Upper lobe of left lung (tissue), 6 donors: ENCODE measurements at regions not wholly inside any gene's neighbourhood (a gene's known extent, or its start where the extent isn't known, plus 50 kb on each side); places are given as distances from the start of the nearest gene placed in this dataset.

Experiments
- ATAC-seq, 2 donors: fragments of 200-7000 bp; cut with Tn5 transposase; one replicate each; pipeline ENCODE4 v1.9.1; 2022; ENCODE audit warnings: mild to moderate bottlenecking in 2 of 2, moderate library complexity in 2 of 2; ENCODE audit not compliant: low FRiP score in 2 of 2
- DNase-seq, 2 donors: peaks; one replicate each; pipeline ENCODE4 v3.0.0-alpha.2; 2019 to 2020
- H3K27ac ChIP-seq, 4 donors: fragments of 200-600 bp; sonication (generic); one replicate each; pipeline ENCODE4 v1.5.1; 2016 to 2019
- H3K27me3 ChIP-seq, 4 donors: fragments of 200-600 bp; sonication (generic); one replicate each; pipeline ENCODE4 v1.5.1; 2017 to 2019
- H3K36me3 ChIP-seq, 4 donors: fragments of 200-600 bp; sonication (generic); one replicate each; pipeline ENCODE4 v1.5.1; 2016 to 2019
- H3K4me1 ChIP-seq, 4 donors: fragments of 200-600 bp; sonication (generic); one replicate each; pipeline ENCODE4 v1.5.1; 2018 to 2019
- H3K4me3 ChIP-seq, 4 donors: fragments of 200-600 bp; sonication (generic); one replicate each; pipeline ENCODE4 v1.5.1; 2017 to 2019; ENCODE audit warnings: mild to moderate bottlenecking in 2 of 4, moderate library complexity in 1 of 4
- H3K9me3 ChIP-seq, 4 donors: fragments of 200-600 bp; sonication (generic); one replicate each; pipeline ENCODE4 v1.5.1; 2018 to 2019
- EP300 ChIP-seq, 4 donors: sonication (generic); formaldehyde crosslinking; IDR thresholded peaks; one replicate each; pipeline ENCODE4 v1.5.1; 2017; ENCODE audit warnings: antibody characterized with exemption in 4 of 4, control low read depth in 2 of 4
- POLR2A ChIP-seq, 4 donors: fragments of 450-650 bp; IDR thresholded peaks; one replicate each; pipeline ENCODE4 v1.5.1; 2016 to 2017; ENCODE audit warnings: antibody characterized with exemption in 4 of 4, mild to moderate bottlenecking in 2 of 4
- POLR2AphosphoS5 ChIP-seq, 2 donors: sonication (generic); formaldehyde crosslinking; IDR thresholded peaks; one replicate each; pipeline ENCODE4 v1.5.1; 2017; ENCODE audit warnings: antibody characterized with exemption in 2 of 2
- WGBS, 2 donors: methylation state at CpG; one replicate each; pipeline ENCODE4 v1.1.5; 2017 to 2018; 5-methylcytosine and 5-hydroxymethylcytosine counted together
- TF ChIP-seq, protein P1 (sequence below), 6 experiments: fragments of 450-650 bp in 4 of 6; fragments of 200-600 bp in 2 of 6; sonication (generic) in 2 of 6; IDR thresholded peaks; one replicate each; pipeline ENCODE4 v1.5.1; 2016 to 2019; ENCODE audit warnings: antibody characterized with exemption in 6 of 6
- donor health status: DM: no; HTN: no; CAD: no; lungs with moderate emphysema.
- donor health status: DM: no; HTN: yes; CAD: no; lungs with severe emphysema.

- 100% methylated on average over 2 of the region's 2 CpGs; no CpG with 5 or more reads in 1 of the 2 donors for WGBS, 2 donors
- H3K36me3 ChIP-seq = no peaks in the 10 kb centered on the region
- no peak overlapping the region for H3K27ac ChIP-seq
- DNase-seq (no peak), ATAC-seq (no peak)
- H3K4me1 ChIP-seq = no peaks in the 10 kb centered on the region
- H3K27me3 ChIP-seq = no peaks in the 10 kb centered on the region
- no peaks in the 10 kb centered on the region for H3K9me3 ChIP-seq
- no peak overlapping the region for H3K4me3 ChIP-seq
- TF ChIP-seq, protein P1, sequence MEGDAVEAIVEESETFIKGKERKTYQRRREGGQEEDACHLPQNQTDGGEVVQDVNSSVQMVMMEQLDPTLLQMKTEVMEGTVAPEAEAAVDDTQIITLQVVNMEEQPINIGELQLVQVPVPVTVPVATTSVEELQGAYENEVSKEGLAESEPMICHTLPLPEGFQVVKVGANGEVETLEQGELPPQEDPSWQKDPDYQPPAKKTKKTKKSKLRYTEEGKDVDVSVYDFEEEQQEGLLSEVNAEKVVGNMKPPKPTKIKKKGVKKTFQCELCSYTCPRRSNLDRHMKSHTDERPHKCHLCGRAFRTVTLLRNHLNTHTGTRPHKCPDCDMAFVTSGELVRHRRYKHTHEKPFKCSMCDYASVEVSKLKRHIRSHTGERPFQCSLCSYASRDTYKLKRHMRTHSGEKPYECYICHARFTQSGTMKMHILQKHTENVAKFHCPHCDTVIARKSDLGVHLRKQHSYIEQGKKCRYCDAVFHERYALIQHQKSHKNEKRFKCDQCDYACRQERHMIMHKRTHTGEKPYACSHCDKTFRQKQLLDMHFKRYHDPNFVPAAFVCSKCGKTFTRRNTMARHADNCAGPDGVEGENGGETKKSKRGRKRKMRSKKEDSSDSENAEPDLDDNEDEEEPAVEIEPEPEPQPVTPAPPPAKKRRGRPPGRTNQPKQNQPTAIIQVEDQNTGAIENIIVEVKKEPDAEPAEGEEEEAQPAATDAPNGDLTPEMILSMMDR (IDR thresholded peaks at IDR 0.05) = no peak
- TF ChIP-seq EP300 (IDR thresholded peaks at IDR 0.05) (no peak), POLR2AphosphoS5 (IDR thresholded peaks at IDR 0.05) (no peak), POLR2A (IDR thresholded peaks at IDR 0.05) (no peak)
These were observed 160.1 kb upstream of the CSF3R start for GRCh38 chr1:36642802-36643201.

GRCh38 chr1:36641776-36642175 is 159.1 kb upstream of the CSF3R start:
- Histone ChIP-seq H3K4me3 (no peak overlapping the region), H3K4me1 (no peaks in the 10 kb centered on the region), H3K9me3 (no peaks in the 10 kb centered on the region), H3K27me3 (no peaks in the 10 kb centered on the region), H3K27ac (no peak overlapping the region), H3K36me3 (no peaks in the 10 kb centered on the region)
- no peak for TF ChIP-seq POLR2AphosphoS5 (IDR thresholded peaks at IDR 0.05)
- DNase-seq (no peak), ATAC-seq (no peak)
- 88 to 100% methylated on average over 1 of the region's 1 CpG for WGBS, 2 donors

DNA sequence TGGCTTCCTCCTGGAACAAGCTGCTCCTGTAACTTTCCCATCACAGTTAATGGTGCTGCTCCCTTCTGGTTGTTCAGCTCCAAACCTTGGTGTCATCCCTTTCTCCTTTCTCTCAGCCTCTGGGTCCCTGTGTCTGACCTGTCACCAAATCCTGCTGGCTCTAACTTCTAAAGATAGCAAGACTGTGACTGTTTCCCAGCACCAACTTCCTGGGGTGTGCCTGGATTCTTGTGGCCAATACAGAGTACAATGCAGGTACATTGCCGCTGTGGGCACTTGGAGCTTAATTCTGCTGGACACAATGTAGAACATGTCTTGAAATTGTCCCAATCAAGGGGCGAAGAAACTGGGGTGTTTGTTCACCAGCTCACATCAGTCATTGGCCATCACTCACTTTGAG is 156.7 kb upstream of the CSF3R start:
- Histone ChIP-seq H3K4me1 (no peaks in the 10 kb centered on the region), H3K27ac (no peak overlapping the region), H3K27me3 (no peaks in the 10 kb centered on the region), H3K36me3 (no peaks in the 10 kb centered on the region), H3K4me3 (no peak overlapping the region), H3K9me3 (no peaks in the 10 kb centered on the region)
- WGBS, 2 donors = 76 to 100% methylated on average over 1 to 2 of the region's 2 CpGs
- no peak for ATAC-seq
- DNase-seq = no peak
- no peak for TF ChIP-seq POLR2A (IDR thresholded peaks at IDR 0.05)
- TF ChIP-seq POLR2AphosphoS5 (IDR thresholded peaks at IDR 0.05) = no peak
- TF ChIP-seq, protein P1 (IDR thresholded peaks at IDR 0.05) = no peak
- TF ChIP-seq EP300 (IDR thresholded peaks at IDR 0.05) = no peak

DNA sequence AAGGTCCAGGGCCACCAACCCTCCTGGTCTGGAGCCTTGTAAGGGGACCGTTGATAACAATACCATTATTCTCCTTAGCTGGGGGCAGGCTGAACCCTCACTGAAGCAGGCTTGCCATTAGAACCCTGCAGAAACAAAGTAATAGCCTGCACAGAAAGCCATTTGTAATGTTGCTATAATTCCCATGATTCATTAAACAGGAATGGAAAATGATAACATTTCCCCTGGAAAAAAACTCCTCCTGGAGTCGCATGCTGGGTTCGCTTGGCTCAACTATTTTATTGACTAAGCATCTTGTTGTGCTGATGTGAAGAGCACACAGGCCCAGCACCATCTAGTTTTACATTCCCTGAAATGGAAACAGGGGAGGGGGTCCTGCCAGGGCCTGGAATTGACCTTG is 155.6 kb upstream of the CSF3R start:
- no peaks in the 10 kb centered on the region for H3K36me3 ChIP-seq
- TF ChIP-seq EP300 (IDR thresholded peaks at IDR 0.05) (no peak), POLR2A (IDR thresholded peaks at IDR 0.05) (no peak), POLR2AphosphoS5 (IDR thresholded peaks at IDR 0.05) (no peak)
- TF ChIP-seq, protein P1 (IDR thresholded peaks at IDR 0.05) = no peak
- H3K4me1 ChIP-seq = no peaks in the 10 kb centered on the region
- H3K9me3 ChIP-seq = no peaks in the 10 kb centered on the region
- no peak overlapping the region for H3K27ac ChIP-seq
- DNase-seq (no peak), ATAC-seq (no peak)
- no peaks in the 10 kb centered on the region for H3K27me3 ChIP-seq
- H3K4me3 ChIP-seq = no peak overlapping the region
- WGBS, 2 donors = 69 to 72% methylated on average over 3 of the region's 3 CpGs

GRCh38 chr1:36636206-36636605 is 153.5 kb upstream of the CSF3R start:
- no peak for TF ChIP-seq POLR2A (IDR thresholded peaks at IDR 0.05)
- no peak for TF ChIP-seq POLR2AphosphoS5 (IDR thresholded peaks at IDR 0.05)
- TF ChIP-seq, protein P1 (IDR thresholded peaks at IDR 0.05) = no peak
- no peak for TF ChIP-seq EP300 (IDR thresholded peaks at IDR 0.05)
- WGBS, 2 donors = 77 to 83% methylated on average over 10 of the region's 10 CpGs
- Histone ChIP-seq H3K36me3 (no peaks in the 10 kb centered on the region), H3K4me1 (no peaks in the 10 kb centered on the region), H3K9me3 (no peaks in the 10 kb centered on the region), H3K27me3 (no peaks in the 10 kb centered on the region), H3K4me3 (no peak overlapping the region), H3K27ac (no peak overlapping the region)
- DNase-seq (no peak), ATAC-seq (no peak)
